HG03095 (cell line): ENCODE measurements at regions not wholly inside any gene's neighbourhood (a gene's known extent, or its start where the extent isn't known, plus 50 kb on each side); places are given as distances from the start of the nearest gene placed in this dataset.
"Not testable (repeated sequence)": the region's sequence is repeated elsewhere in the genome, so short reads cannot be mapped to it uniquely, and the experiment has no call there.

Experiments
- ATAC-seq: cut with Tn5 transposase; IDR thresholded peaks from one replicate; pipeline ENCODE4 v1.9.1; 2021; ENCODE audit warnings: moderate library complexity; ENCODE audit not compliant: unreplicated experiment

GRCh38 chr12:46578190-46578982 lies 205.8 kb upstream of the SLC38A2 start:
- no peak for ATAC-seq

DNA sequence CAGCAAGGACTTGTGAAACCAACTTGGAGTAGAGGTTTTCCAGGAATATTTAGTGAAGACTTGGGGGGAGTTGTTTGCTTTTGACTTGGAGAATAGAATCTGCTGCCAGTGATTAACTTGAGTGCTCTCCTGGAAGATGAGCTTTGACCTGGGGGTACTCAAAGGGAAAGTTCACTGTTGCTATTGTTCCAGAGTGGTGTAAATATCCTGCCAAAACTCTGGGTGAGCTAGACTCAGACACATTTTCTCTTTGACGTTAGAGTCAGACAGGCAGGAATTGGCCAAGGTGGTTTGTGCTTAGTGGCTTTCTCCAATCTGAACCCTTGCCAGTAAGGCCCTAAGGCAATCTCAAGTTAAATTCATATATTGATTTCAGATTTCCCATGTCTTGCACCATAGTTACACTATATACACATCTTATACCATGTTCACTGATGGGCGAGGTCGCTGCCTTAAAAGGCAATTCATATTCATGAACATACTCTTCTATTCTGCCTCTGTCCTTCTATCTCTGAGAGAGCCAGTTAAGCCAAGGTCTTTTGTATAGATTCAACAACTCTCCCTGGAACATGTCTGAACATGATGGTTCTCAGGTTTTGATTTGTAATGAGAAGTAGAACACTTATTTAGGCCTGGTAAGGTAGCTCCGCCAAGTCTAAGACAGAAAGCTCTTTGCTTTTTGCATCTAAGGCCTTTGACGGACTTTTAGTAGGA lies 204.6 kb upstream of the SLC38A2 start:
- no peak for ATAC-seq

DNA sequence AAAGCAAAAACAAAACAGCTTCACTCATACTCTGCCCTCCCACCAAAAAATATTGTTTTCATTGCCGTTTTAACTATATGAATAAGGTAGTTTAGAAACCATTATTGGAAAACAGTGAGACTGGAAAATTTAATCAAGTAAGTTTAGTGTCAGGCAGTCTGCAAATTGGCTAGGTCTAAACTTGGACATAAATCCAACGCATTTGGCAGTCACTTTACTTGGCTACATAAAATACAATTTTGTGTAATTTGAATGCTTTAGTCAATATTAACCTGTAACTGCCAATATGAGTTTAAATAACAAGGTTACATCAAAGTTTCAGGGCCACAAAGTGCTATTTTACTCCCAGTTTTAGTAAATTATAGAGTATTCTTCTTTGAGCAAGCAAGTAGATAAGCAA lies 202.3 kb upstream of the SLC38A2 start:
- no peak for ATAC-seq

DNA sequence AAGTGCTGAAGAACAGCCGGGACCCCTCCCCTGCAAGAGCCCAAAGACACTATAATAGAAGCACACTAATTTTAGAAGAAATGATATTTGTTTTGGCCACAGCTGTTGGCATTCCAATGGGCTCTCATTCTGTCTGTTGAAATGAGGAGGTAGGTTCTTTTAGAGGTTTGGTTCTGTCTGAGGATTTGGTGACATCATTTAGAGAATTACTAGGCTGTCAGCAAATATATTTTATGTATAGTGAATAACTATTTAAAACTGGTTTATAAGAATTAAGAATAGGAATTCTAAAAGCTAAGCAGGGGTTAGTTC lies 200.7 kb upstream of the SLC38A2 start:
- ATAC-seq, result no peak

DNA sequence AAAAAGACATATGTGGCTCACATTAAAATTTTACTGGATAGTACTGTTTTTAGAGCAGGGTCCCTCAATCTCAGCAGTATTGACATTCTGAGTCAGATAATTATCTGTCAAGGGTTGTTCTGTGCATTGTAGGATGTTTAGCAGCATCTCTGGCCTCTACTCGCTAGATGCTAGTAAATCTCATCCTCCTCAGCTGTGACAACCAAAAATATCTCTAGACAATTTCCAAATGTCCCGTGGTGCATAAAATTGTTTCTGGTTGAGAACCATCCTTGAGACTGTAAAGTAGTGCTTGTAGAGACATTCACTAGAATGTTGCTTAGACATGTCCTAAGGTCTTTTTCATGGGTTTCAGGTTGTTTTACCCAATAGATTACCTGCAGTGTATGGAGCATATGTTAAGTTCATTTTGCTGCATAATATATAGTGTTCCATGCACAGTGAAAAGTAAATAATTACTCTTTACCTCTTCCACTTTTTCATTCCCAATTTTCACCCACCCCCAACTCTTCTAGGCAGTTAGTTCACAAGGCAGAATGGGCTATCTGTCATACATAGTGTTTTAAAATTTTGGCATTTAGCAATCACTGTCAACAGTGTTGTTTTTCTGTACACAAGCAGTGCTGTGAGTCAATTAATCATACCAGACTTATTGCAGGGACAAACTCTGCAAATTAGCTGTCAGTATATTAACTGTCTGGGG lies 200.2 kb upstream of the SLC38A2 start:
- no peak for ATAC-seq

DNA sequence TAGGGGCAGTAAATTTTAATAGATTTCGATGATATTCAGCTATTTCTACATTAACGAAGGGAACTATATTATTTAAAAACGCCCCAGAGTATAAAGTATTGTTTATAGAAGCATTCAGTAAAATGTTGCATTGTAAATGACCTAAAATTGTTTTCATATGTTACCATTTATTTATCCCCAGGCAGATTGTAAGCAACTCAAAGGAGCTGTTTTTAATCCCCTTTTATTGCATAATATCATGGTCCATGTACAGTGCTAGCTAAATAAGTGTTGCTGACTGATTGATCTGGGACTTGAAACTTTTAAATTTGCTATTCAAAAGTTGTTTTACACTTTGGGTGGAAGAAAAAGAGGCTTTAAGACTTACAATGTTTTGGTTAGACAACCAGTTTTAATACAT lies 199.0 kb upstream of the SLC38A2 start:
- ATAC-seq, result no peak

GRCh38 chr12:46569826-46570439 lies 197.4 kb upstream of the SLC38A2 start:
- ATAC-seq, result no peak

GRCh38 chr12:46567667-46568066 lies 195.1 kb upstream of the SLC38A2 start:
- no peak for ATAC-seq

DNA sequence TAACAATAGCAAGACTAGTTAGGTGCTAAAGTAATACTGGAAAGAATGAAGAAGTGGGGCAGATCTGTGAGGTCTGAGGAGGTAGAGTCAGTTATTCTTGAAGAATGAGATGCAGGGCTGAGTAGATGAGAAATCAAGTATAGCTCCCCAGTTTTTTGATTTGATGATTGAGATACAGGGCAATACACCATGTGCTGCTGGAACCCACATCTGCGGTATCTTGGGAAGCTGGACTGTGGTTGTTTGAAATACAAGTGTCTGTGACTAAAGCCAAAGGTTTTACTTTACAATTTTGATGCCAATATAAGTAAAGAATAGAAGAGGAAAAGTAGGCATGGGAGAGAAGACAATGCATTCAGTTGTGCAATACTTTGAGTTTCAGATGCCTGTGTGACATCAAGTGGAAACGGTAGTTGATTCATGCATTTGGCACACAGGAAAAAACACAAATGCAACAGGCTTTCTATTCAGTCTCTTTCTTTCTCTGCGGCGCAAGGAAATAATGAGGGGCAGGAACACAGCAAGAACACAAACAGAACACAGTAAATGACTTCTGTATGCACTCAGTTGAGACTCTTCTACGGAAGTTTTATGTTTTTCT lies 190.2 kb upstream of the SLC38A2 start:
- ATAC-seq, result no peak

DNA sequence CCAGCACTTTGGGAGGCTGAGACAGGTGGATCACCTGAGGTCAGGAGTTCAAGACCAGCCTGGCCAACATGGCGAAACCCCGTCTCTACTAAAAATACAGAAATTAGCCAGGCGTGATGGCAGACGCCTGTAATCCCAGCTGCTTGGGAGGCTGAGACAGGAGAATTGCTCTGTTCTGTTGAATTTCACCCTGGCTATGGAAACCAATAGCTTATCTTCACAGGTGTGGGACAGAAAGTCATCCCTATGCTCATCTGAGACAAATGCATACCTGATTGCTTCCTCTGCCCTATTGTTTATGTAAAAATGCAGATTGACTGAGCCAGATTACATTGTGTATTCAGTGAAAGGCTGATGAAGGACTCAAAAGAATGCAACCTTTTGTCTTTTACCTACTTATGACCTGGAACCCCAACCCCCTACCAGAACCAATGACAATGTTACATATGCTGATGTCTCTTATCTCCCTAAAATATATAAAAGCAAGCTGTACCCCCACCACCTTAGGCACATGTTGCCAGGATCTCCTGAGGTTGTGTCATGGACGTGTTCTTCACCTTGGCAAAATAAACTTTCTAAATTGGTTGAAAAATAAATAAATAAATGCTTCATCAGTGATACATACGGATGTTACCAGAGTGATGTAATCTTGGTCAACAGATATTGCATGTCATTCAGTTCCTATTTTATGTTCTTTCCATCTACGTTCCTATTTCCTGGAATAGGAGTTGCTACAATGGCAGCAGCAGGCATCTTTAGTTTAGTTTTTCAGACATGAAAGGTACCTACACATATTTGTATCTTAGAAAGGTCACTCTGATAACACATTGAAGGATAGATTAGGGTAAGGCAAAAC lies 189.4 kb upstream of the SLC38A2 start:
- ATAC-seq, result not testable (repeated sequence)

DNA sequence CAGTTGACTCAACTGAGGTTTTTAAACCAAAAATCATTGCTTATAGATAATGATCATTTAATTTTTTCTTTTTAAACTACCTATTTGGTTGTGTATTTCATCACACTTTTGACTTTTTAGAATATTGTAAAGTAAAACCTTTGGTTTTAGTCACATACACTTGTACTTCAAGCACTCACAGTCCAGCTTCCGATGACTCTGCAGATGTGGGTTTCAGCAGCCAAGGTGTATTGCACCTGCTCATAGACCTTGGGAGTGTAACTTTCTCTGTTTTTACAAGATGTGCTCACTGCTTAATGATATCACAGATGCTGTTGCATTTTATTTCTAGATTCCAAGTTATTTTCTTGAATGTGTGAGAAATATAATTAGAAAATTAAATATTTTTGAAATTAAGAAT lies 188.3 kb upstream of the SLC38A2 start:
- ATAC-seq, result no peak

DNA sequence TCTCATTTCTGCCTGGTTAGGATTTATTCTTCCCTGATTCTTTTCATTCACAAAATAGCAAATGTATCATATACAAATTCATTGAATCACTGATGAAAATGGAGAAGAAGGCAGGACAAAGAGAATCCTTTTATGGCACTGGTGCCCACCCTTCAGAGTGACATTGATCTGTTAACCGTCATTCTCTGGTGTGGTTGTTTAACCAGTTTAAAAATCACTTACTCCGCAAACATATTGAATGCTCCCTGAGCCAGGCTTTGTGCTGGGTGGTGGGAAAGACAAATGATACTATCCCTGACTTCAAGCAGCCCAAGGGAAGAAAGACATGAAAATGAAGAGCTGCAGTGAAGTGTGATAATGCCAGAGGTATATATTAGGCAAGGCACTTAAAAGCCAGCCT lies 187.5 kb upstream of the SLC38A2 start:
- no peak for ATAC-seq

- ATAC-seq, result no peak
Measured at GRCh38 chr12:46559311-46559710, 186.7 kb upstream of the SLC38A2 start.

DNA sequence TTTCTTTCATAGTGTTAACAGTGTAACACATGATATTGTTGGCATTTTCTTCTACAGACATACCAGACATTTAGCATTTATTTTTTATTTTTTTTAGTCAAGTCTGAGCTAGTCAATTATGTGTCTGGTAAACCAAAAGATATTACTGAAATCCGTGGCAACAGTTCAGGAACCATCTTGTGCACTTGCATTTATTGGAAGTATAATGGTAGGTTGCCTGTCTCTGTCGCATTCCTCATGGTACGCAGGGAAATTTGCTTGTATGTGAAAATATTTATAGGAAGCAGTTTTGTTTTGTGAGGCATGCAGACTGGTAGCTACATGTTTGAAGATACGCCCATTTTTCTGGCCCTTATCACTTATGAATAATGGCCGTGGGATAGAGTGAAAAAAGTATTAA lies 186.1 kb upstream of the SLC38A2 start:
- ATAC-seq, result no peak

DNA sequence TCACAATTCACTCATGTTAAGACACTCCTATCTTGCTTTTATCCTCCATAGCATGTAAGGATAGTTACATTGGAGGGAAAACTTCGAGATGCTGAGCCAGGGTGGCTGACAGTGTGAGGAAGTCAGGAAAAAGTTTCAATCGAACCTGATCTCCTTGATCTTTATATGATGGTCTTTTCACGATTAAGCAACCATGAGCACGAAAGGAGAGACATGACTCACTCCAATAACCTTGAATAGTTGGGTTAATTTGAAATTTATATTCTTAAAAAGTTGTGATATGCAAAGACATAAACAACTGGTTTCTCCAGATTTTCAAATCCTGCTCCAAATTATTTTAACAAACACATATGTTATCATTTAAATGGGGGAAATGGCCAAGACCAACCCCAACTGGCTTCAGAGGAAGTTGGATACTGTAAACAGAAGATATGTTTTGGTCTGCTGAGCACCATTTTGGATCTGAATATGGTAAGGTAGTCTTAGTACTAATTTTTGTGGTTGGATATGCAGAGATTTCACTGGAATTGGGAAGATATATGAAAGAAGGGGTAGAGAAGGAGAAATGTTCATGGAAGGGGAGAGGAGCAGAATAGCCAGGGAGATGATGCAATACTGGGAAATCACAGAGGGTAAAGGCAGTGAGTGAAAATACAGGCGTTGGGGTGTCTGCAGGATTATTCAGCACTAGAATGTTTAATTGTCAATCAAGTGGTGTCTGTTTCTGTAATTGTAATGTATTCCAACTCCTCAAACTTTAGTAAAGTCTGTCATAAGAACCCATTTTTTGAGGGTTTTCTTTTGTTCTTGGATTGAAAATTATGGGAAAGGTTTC lies 185.2 kb upstream of the SLC38A2 start:
- ATAC-seq, result no peak

DNA sequence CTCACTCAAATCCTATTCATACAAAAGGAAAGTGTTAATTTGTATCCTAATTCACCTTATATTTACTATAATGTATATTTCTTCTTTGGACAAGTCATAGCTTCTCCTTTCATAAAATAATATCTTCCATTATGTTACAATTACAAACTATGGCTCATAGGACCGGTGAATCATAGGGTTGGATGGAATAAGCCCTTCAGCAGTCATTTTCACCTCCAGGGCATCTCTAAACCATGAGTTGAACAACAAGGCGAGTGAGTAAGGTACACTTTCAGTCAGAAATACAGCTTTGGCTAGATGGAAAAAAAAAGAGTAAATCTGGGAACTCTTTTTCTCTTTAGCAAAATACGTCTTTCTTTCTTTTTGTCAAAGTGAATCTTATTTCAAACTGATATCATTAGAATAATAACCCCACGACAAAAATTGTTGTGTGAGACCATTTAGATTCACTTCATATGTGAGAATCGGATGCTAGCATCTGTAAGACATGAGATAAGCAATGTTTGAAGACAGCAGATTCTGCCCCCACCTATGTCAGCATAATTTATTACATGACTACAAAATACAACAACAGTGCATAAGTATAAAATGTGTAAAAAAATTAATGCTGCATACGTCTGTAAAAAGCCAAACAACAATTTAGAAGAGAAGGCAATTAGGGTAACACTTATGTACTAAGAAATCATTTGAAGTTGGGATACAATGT lies 184.4 kb upstream of the SLC38A2 start:
- ATAC-seq, result no peak

DNA sequence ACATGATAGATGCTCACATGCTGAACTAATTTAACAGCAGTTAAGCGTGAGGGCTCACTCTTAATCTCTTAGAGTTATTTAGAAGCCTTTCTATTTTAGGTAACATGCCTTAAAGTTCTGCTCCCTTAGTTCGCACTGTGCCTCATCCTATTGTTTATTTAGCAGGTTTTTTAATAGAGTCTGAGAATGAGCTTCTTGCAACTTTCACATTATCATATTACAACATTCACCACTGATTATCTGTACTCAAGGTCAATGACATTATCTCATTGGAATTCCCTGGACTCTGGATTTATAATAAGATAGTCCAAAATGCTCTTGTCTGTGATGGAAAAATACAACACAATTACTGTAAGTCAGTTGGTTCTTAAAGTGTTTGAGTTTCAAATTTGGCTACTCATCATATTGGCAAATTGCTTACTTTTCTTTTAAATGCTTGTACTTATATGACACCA lies 183.6 kb upstream of the SLC38A2 start:
- no peak for ATAC-seq

GRCh38 chr12:46555406-46555852 lies 182.9 kb upstream of the SLC38A2 start:
- ATAC-seq, result no peak

DNA sequence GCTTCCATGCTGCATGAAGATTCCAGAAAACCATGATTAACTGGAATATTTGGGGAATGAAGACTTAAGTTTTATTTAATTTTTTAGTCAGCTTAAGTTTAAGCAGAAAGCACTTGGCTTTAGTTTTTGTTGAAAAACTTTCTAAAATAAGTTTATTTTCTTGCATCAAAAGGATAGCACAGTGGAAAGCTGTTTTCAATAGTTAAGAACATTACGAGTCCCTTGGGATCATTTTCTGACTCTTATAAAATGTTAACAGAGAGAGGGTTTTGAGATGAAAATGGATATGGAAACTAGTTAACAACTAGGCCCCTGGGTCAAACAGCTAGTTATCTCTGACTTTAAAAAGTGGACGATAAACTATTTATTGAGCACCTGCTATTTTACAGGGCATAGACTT lies 181.9 kb upstream of the SLC38A2 start:
- ATAC-seq, result no peak
